ENCODE measurements at regions not wholly inside any gene's neighbourhood (a gene's known extent, or its start where the extent isn't known, plus 50 kb on each side); places are given as distances from the start of the nearest gene placed in this dataset.
"Not testable (repeated sequence)": the region's sequence is repeated elsewhere in the genome, so short reads cannot be mapped to it uniquely, and the experiment has no call there.

DNA sequence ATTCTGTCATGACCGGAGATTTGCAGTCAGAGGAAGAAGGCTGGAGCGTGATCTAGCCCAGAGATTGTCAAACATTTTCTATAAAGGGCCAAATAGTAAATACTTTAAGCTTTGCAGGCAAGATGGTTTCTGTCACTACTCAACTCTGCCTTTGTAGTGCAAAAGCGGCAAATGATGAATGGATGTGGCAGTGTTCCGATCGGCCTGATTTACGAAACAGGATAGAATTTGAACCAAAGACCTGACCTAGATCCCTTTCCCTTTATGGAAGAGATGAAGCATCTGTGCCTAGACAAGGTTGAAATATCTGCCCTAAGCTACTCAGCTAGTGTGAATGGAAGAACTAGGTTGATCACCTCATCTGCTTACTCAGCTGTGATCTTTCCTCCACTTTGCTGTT, 209.5 kb downstream of the YTHDC2 start:
- DNase-seq = no peak

DNA sequence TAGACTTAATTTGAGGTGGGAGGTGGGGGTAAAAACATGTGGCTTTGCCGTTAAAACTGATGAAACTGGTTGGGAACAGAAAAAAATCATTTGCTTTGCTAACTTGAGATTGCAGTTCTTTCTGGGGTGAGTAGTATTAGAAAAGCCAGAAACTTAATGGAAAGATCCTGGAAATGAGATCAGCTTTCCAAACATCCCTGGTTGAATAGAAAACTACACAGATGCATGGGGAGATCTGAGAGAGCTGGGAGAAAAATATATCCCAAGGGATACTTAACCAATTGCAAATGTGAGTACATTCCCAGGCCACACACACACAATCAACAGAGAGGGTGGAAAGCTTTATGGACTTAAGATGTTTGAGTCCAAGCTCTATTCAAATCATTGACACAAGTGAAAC, 222.3 kb downstream of the YTHDC2 start:
- no peak for DNase-seq

DNA sequence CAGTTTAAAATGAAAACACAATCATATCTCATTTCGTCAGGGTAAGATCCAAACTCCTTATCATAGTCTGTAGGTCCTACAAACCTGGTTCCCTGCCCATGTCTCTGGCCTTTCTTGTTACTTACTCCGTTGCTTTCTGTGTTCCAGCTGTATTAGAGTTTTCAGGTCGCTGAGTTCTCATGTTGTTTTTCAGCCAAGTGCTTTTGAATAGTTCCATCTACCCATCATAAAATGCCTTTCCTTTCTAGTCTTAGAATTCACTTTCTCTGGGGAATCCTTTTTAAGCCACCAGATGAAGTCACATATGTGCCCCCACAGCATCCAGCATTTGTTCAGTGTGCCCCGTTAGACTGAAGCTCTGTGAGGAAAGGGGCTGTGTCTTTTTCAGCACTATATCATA, 228.7 kb downstream of the YTHDC2 start:
- DNase-seq = no peak

DNA sequence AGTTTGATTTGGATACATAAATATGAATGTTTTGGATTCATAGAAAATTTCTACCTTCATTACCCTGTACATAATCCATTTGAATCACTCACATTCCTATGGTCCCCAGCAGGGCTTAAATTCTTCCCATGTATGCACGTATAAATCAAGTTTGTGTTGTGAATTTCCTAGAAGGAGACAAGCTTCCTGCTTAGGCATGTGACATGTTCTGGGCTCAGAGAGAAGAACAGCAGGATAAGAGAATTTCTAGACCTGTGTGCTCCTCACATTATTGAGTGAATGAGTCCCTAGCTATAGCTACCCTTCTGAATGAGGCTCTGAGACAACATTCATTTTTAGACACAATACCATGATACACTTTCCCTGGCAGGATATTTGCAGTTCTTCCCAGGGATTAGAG, 229.1 kb downstream of the YTHDC2 start:
- no peak for DNase-seq

DNA sequence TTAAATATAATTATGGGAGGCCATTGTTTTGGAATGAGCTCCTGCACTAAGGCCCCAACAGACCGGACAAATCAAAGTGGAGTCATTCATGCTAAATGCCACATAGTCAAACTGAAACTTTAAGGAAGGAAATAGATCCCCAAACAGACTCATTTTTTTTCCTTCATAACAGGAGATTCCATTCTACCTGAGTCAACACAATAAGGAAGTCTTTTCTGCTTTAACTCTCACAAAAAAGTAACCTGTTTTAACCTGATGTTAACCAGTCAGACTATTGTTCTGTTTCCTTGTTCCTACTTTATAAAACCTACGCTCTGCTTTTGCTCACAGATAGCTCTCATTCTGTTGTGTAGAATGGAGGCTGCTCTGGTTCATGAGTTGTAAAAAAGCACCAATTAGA, 234.9 kb downstream of the YTHDC2 start:
- DNase-seq = no peak

DNA sequence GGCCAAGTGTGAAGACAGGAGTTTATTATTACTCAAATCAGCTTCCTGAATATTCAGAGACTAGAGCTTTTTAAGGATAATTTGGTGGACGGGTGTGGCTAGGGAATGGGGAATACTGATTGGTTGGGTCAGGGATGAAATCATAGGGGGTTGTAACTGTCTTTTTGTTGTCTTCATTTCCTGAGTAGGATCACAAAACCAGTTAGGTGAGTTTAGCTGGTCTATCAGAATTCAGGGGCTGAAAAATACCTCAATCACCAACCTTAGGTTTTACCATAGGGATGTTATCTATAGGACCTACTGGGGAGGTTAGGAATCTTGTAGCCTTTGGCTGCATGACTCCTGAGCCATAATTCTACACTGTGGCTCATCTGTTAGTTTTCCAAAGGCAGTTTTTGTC, 235.8 kb downstream of the YTHDC2 start:
- DNase-seq = no peak

DNA sequence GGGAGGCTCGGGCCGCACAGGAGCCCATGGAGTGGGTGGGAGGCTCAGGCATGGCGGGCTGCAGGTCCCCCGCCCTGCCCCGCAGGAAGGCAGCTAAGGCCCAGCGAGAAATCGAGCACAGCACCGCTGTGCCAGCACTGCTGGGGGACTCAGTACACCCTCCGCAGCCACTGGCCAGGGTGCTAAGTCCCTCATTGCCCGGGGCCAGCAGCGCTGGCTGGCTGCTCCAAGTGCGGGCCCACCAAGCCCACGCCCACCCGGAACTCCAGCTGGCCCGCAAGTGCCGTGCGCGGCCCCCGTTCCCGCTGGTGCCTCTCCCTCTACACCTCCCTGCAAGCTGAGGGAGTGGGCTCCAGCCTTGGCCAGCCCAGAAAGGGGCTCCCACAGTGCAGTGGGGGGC, 239.7 kb downstream of the YTHDC2 start:
- not testable (repeated sequence) for DNase-seq

DNA sequence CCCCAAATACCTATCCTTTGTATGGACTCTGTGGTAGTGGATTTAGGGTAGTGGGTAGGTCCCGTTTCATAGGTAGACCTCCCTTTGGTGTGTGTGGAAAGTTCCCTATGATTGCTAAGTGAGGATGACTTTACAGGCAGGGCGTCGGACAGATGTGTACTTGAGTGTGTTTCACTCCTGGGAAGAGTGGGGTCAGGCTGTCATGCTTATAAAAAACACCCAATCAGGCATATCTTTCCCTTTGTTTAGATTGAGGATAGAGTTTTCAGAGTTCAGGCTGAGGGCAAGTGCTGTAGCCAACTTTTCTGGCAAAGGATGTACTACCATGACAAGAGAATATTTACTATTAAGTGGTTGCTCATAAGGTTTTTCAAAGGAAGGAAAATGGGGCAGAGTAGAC, 242.0 kb downstream of the YTHDC2 start:
- no peak for DNase-seq

DNA sequence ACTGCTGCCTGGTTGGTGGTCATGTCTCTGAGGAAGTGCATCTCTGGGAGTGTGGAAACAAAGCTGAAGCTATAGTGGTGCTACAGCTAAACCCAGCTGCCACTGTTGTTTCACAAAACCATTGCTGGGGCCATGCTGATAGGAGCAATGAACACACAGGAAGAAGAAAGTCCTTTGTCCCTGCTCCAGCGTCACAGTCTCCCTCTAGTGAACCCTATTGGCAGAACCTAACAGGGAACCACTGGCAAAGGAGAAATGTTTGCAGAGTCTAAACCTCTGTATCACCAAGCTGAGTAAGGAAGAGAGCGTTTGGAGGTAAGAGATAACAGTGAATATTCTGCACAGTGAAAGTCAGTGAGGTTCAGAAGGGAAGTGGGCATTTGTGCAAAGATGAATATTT, 244.0 kb downstream of the YTHDC2 start:
- peak in 1 of 2 experiments; percentile 15 for DNase-seq

DNA sequence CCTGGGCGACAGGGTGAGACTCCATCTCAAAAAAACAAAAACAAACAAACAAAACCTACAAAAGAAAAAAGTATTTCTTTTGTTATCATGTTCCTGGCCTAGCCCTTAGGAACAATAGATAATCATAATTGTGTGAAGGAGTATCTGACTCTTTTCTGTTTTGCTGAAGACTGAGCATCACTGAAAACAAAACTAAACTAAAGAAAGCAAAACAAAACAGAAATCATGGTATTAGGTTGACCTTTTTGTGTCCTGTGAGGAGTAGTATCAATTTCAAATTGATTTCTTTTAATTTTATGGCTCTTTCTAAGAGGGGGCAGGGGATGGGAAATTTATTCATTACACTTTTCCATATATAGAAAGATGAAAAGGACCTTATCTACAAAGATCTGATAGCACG, 246.0 kb downstream of the YTHDC2 start:
- DNase-seq = no peak

DNA sequence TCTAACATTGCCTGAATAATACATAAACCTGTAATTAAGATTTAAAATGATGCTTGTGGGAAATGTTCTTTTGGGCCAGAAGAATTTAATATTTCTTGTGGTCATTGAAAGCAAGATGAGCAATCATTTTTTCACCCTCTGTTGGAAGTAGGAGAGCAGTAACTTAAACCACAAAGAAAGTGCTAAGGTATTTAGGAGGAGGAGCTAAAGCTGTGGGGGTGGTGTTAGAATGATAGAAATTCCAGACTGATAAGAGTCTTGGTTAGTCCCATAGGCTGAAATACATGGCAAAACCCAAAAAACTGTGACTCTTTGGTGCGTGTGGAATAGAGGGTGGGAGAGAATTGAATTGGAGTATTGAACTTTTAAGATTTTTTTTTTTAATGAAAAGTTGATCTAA, 247.0 kb downstream of the YTHDC2 start:
- DNase-seq = no peak

DNA sequence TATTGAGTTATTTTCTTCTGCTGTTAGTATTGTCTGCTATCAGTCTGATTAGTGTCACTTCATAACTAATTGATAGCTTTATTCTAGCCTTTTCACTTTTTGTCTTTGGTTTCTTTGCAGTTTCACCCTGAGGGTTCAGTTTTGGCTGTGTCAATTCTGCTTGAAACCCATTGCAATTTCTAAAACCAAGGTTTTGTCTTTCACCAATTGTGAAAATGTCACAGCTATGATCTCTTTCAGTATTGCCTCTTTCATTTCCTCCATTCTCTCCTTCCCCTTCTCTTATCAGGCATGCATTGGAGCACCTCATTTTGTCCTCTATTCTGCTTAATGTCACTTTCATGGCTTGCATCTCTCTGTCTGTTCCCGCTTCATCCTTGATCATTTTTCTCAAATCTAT, 248.1 kb downstream of the YTHDC2 start:
- DNase-seq = no peak

DNA sequence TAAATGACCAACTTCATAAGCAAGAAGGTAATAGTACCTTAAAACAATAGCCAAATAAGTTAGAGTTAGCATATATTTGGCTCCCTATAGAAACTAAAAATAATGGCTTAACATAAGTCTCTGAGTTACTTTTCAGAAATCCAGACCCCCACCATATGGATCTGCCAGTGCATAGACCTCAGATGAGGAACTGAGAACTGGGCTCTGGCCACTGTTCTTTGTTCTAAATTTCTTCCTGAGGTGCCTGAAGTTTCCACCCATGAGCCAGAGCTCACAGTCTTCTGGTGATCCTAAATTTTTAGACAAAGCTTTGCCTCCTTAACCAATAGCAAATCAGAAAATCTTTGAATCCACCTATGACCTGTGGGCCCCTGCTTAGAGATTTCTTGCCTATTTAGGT, 250.9 kb downstream of the YTHDC2 start:
- DNase-seq = no peak

DNA sequence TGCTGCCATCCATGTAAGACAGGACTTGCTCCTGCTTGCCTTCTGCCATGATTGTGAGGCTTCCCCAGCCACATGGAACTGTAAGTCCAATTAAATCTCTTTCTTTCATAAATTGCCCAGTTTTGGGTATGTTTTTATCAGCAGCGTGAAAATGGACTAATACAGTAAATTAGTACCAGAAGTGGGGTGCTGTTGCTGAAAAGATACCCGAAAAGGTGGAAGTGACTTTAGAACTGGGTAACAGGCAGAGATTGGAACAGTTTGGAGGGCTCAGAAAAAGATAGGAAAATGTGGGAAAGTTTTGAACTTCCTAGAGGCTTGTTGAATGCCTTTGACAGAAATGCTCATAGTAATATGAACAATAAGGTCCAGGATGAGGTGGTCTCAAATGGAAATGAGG, 253.3 kb downstream of the YTHDC2 start:
- DNase-seq = not testable (repeated sequence)

DNA sequence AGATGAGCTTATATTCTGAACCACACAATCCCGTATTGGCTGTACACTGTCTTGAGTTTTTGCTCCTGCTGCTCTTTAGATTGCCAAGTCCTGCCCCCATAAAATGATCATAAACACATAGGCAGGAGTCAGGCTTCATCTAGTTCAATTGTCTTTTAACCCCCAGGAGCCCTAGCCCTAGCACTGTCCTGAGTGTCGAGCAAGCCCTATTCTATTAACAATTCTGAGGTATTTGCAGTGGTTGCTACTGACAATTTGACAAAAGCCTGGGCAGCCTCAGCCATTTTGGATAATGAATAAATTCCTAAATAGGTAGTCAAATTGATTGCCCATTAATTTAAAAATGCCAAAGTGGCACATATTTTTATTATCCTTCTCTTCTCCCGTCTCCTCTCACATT, 257.2 kb downstream of the YTHDC2 start:
- no peak for DNase-seq

DNA sequence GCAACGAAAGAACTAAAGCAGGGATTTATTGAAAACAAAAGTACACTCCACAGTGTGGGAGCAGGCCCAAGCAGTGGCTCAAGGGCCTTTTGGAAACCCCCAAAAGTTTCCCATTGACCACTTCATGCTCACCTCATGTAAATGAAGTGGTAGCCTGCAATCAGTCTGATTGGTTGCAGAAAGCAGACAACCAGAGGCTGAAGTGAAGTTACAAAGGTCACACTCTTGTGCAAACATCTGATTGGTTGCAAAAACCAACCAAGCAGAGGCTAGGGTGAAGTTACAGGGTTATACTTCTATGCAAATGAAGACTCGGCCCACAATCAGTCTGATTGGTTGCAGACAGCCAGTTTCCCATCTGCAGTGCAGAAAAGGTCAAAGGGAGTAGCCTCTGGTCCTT, 258.0 kb downstream of the YTHDC2 start:
- DNase-seq = no peak

DNA sequence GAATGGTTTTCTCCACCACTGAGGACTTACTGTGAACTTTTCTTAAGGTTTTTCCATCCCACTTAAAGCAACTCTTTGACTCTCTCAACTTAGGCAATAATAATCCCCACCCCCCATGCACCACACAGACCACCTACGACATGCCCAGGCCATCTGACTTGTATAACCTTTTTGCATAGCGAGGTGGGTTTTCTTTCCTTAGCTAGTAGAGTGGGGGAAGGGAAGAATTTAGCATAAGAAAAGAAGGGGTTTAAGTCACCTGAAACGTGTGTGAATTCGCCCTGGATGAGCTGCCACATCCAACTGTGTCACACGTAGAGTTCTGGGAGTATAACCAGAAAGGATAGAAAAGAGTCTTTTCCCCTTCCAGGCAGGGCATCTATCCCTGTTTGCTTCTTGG, 262.7 kb downstream of the YTHDC2 start:
- no peak for DNase-seq

DNA sequence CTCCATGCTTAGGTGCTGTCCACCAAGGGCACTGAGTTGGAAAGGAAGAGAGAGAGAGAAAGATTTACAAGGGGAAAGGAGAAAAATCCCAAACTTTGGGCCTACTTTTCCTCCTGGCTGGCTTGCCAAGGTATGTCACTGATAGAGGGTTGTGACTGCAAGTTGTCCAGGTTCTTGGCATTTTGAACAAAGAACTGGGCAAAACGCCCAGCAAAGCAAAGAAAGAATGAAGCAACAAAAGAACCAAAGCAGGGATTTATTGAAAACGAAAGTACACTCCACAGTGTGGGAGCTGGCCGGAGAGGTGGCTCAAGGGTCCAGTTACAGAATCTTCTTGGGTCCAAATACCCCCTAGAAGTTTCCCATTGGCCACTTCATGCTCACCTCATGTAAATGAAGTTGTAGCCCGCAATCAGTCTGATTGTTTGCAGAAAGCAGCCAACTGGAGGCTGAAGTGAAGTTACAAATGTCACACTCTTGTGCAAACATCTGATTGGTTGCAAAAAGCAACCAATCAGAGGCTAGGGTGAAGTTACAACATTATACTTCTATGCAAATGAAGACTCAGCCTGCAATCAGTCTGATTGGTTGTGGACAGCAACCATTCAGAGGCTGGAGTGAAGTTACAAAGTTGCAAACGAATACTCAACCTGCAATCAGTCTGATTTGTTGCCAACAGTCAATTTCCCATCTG, 263.5 kb downstream of the YTHDC2 start:
- no peak for DNase-seq

DNA sequence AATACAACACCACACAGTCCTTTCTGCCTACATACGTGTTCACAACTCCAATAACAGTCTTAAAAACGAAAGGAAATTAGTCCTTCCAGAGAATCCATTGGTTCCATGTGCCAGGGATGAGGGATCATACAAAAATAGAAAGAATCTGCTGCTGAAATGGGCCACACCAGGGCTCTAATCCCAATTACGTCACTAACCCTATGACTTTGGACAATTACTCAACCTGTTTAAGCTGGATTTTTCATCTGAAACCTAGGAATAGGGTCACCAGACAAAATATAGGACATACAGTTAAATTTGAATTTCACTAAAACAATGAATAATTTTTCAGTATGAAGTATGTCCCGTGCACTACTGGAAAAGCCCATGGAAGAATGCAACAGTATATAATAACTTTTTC, 264.7 kb downstream of the YTHDC2 start:
- DNase-seq = no peak

DNA sequence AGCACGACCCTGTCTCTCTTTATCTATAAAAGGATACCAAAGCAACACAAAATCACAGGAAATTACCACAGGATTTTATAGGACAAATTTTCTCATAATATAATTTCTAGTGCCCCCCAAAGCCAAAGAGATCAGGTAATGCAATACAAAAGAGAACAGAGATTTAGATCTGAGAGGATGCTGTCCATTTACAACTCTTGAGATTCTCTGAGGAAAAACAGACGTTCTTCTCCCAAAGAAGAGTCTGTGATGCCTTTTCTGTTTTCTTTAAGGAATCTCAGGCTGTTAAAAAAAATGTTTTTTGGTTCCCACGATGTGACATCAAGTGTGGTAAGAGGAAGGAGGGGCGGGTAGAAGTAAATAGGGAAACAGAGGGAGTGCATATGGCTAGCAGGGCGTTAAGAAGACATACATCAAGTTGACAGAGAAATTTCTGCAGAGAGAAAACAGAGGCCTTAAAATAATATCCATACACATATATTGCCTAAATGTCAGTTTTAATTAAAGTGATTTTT, 274.7 kb downstream of the YTHDC2 start:
- DNase-seq = no peak

DNA sequence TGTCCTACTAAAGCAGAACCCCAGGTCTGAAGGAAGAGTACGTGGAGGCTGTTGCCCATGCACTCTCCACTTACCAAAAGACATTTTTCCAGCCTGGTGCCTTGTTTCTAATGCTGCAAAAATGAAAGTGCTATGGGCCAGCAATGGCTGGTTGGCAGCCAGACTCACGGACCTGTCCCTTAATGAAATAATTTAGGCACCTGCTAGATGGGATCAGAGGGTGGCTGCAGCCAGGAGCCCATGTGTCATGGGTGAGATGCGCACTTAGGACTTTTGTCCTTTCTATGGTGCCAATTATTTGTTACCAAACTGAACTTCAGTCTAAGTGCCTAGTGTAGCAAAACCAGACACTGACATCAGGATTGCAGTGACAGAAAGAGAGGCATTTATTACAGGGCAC, 276.3 kb downstream of the YTHDC2 start:
- no peak for DNase-seq

DNA sequence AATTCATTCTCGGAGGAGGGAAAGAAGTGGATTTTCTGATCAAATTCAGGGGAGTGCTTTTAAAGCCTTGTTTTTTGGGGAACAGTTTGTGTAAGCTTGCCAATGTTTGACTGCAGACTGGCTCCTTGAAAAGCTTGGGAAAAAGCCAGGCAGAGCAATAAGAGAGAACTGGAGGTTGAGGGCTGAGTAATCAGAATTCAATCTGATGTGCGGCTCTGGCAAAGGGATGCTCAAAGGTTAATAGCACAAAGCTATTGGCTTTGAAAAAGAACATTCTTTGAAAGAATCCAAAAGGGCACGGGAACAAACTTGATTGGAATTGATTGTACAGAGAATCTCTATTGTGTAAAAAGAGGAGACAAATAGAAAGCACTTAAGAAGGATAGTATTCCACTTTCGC, 279.3 kb downstream of the YTHDC2 start:
- no peak for DNase-seq

DNA sequence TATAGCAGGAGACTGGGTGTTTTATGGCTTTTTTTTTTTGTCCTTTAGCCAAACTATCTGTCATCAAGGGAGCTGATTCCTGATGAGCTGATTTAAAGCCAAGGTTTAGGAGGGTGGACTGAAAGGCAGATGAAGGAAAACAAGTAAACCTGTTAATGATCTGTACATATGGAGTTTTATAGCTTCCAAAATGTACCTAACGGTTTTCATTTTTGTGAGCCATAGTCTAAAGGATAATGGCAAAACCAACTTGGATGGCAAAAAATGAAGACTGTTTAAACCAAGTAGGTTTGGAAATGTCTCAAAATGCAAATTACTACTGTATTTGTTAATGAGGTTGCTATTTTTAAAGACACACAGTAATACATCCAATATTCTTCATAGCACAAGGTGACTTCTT, 281.5 kb downstream of the YTHDC2 start:
- DNase-seq = no peak

DNA sequence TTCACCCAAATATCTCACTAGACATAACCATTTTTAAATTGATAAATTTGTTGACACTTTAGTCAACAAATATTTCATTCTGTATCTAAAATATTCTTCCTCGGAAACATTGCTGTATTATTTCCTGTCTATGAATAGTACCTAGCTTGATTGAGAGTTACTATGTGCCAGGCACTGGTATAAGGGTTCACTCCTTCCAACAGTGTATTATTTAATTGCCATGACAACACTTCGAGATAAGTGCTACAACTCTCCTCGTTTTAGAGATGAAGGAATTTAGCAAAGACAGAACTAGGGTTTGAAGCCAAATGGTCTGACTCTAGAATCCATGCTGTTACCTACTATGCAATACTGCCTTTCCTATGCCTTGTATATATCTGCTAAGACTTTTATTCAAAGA, 287.2 kb downstream of the YTHDC2 start:
- no peak for DNase-seq

DNA sequence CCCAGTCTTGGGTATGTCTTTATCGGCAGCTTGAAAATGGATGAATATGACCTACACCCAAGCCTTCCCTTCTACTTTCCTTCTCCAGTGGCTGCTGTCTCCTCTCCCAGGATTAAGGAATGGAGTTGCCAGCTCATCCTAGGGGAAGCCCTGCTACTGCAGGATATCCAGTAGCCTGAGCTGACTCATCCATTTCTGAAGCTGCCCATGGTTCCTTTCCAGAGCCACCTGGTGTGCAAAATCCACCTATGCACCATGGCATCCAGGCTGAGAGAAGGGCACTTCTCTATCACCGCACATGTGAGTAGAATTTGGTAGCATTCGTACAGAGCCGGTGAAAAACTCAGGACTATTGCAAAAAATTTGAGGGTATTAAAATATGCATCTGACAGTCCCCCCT, 290.8 kb downstream of the YTHDC2 start:
- DNase-seq = no peak

DNA sequence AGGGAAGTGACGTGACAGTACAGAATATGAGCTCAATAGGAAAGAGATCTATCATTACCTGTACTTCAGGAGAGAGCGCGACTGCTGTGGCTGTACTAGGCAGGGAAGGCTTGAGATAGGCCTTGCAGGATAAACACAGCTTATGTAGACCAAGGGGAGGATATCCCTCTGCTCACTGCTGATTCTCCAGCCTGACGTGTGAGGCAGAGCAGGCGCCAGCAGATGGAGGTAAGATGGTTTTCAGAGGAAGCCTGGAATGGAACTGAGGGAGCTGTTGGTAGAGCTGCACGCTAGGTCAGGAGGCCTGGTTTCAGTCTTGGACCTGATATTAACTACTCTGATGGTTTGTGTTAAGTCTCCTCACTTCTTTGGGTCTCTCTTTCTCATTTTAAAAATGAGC, 291.4 kb downstream of the YTHDC2 start:
- no peak for DNase-seq

Data from Kasumi-1 (cell line).